Osteoblast (primary cell): ENCODE measurements at regions not wholly inside any gene's neighbourhood (a gene's known extent, or its start where the extent isn't known, plus 50 kb on each side); places are given as distances from the start of the nearest gene placed in this dataset.

Source experiments
- DNase-seq: peaks from one replicate; pipeline ENCODE4 v3.0.0; 2011; ENCODE audit warnings: low spot score, mixed read lengths; ENCODE audit not compliant: insufficient read length; ENCODE audit errors: missing footprints
- H2AFZ ChIP-seq: 2 replicates; pipeline ENCODE4 v1.6.0; 2011; ENCODE audit warnings: mild to moderate bottlenecking, low read length
- H3K27ac ChIP-seq: 2 replicates; pipeline ENCODE4 v1.5.1; 2011; ENCODE audit warnings: mild to moderate bottlenecking, low read depth, low read length, moderate library complexity
- H3K27me3 ChIP-seq: 2 replicates; pipeline ENCODE4 v1.6.0; 2012; ENCODE audit warnings: mild to moderate bottlenecking, control low read depth, inconsistent platforms, low read length, moderate library complexity; ENCODE audit not compliant: insufficient read depth
- H3K36me3 ChIP-seq: 2 replicates; pipeline ENCODE4 v1.5.1; 2011; ENCODE audit warnings: mild to moderate bottlenecking, low read length, control low read depth, moderate library complexity; ENCODE audit not compliant: insufficient read depth
- H3K4me1 ChIP-seq: 2 replicates; pipeline ENCODE4 v1.5.1; 2011; ENCODE audit warnings: mild to moderate bottlenecking, low read length, control low read depth, moderate library complexity; ENCODE audit not compliant: insufficient read depth
- H3K4me2 ChIP-seq: 2 replicates; pipeline ENCODE4 v1.6.0; 2011; ENCODE audit warnings: mild to moderate bottlenecking, low read length; ENCODE audit not compliant: insufficient read depth
- H3K4me3 ChIP-seq: fragments of 200-600 bp; sonication (generic); 3 replicates; pipeline ENCODE4 v1.5.1; 2012; ENCODE audit warnings: mild to moderate bottlenecking, low read length, inconsistent platforms; ENCODE audit not compliant: insufficient read depth
- H3K79me2 ChIP-seq: 2 replicates; pipeline ENCODE4 v1.6.0; 2012; ENCODE audit warnings: mild to moderate bottlenecking, low read length, control low read depth, inconsistent platforms; ENCODE audit not compliant: insufficient read depth
- H3K9me3 ChIP-seq: 2 replicates; pipeline ENCODE4 v1.5.1; 2011; ENCODE audit warnings: low read depth, low read length, control low read depth
- H4K20me1 ChIP-seq: 2 replicates; pipeline ENCODE4 v1.6.0; 2012; ENCODE audit warnings: mild to moderate bottlenecking, low read length, control low read depth; ENCODE audit not compliant: insufficient read depth
- TF ChIP-seq, protein P1 (sequence below): IDR thresholded peaks from 2 replicates; pipeline ENCODE4 v1.5.1; 2011; ENCODE audit warnings: mild to moderate bottlenecking, low read depth, low read length, moderate library complexity; ENCODE audit errors: extremely low read depth

DNA sequence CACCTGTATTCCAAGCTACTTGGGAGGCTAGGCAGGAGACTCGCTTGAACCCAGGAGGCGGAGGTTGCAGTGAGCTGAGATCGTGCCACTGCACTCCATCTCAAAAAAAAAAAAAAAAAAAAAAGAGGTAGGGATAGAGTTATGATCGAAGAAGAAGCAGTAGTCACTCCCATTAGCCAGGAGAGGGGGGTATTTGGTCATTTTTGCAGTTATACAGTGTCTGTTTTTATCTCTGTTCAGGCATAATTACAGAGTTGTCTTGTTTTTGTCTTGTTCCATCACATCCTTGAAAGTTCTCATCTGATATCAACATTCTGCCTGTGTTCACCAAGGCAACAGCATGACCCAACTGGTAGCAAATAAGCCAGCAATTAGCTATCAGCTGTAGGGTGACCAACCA lies 98.5 kb upstream of the TMPO start:
- Histone ChIP-seq H3K9me3 (no peaks in the 10 kb centered on the region), H3K4me1 (peaks cover 26% of the 10 kb centered on the region), H2AFZ (no peak overlapping the region), H3K4me2 (no peak overlapping the region), H3K36me3 (no peaks in the 10 kb centered on the region), H3K27ac (no peak overlapping the region), H3K79me2 (no peaks in the 10 kb centered on the region), H3K4me3 (no peak overlapping the region), H3K27me3 (no peaks in the 10 kb centered on the region), H4K20me1 (no peaks in the 10 kb centered on the region)
- TF ChIP-seq, protein P1, sequence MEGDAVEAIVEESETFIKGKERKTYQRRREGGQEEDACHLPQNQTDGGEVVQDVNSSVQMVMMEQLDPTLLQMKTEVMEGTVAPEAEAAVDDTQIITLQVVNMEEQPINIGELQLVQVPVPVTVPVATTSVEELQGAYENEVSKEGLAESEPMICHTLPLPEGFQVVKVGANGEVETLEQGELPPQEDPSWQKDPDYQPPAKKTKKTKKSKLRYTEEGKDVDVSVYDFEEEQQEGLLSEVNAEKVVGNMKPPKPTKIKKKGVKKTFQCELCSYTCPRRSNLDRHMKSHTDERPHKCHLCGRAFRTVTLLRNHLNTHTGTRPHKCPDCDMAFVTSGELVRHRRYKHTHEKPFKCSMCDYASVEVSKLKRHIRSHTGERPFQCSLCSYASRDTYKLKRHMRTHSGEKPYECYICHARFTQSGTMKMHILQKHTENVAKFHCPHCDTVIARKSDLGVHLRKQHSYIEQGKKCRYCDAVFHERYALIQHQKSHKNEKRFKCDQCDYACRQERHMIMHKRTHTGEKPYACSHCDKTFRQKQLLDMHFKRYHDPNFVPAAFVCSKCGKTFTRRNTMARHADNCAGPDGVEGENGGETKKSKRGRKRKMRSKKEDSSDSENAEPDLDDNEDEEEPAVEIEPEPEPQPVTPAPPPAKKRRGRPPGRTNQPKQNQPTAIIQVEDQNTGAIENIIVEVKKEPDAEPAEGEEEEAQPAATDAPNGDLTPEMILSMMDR, result peak; percentile 46
- DNase-seq, result no peak

DNA sequence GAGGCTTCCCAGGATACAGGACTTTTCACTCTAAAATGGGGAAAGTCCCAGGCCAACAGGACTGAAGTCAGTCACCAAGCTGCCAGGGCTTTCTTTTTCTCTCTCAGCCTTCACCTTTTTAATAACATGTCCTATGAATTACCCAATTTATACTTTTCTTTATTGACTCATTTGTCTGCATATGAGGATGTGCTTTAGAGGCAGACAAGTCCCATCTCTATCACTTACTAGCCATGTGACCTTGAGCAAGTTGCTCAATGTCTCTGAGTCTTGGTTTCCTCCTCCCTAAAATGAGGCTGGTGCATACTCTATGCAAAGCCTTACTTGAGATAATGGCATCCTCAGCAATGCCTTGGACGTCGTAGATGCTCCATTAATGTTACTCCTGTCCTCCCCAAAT lies 98.1 kb upstream of the TMPO start:
- no peak overlapping the region for H3K27ac ChIP-seq

DNA sequence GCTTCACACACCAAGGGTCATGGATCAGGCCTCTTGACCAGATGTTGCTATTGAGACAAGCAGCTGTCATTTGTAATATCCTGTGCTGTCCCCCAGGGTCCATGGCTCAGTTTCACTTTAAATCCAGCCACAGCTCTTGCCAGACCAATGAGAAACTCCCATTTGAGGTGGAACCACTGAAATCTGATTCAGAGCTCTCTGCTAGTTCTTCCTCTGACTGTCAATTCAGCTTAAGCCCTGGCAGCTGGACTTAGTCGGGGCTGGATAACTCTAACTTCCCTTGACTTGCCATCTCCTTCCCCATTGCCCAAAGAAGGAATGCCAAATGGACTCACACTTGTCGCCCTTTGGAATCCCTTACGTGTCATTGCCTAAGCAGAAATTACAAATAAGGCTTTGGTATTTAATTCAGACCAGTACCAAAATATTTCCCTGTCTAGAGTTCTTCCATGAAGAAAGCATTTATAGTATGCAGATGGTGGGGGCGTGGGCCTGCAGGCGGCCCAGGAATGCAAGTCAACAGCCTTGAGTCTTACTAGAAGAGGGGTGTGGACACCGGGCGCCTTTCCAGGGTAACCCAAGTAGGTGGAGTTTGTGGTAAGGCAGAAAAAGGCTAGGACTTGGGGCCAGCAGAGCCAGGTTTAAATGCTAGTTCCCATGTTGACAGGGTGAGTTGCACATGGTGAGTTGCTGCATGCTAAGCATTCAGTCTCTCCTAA lies 96.9 kb upstream of the TMPO start:
- H2AFZ ChIP-seq, result peak overlapping the region; percentile 76
- H3K27ac ChIP-seq, result peak overlapping the region; percentile 66
- H3K27me3 ChIP-seq, result no peaks in the 10 kb centered on the region
- H3K4me3 ChIP-seq, result peak overlapping the region; percentile 58
- peak overlapping the region; percentile 86 for H3K4me2 ChIP-seq
- no peaks in the 10 kb centered on the region for H4K20me1 ChIP-seq
- H3K4me1 ChIP-seq, result peaks cover 26% of the 10 kb centered on the region
- TF ChIP-seq, protein P1, result no peak
- no peaks in the 10 kb centered on the region for H3K36me3 ChIP-seq
- DNase-seq, result peak; percentile 94
- H3K9me3 ChIP-seq, result no peaks in the 10 kb centered on the region
- no peaks in the 10 kb centered on the region for H3K79me2 ChIP-seq

More for the DNA sequence above, 98.1 kb upstream of the TMPO start:
- Histone ChIP-seq H3K79me2 (no peaks in the 10 kb centered on the region), H3K4me1 (peaks cover 26% of the 10 kb centered on the region), H3K9me3 (no peaks in the 10 kb centered on the region), H4K20me1 (no peaks in the 10 kb centered on the region), H3K4me2 (no peak overlapping the region), H3K27me3 (no peaks in the 10 kb centered on the region), H3K4me3 (no peak overlapping the region), H3K36me3 (no peaks in the 10 kb centered on the region), H2AFZ (no peak overlapping the region)
- TF ChIP-seq, protein P1, result no peak
- DNase-seq, result no peak

DNA sequence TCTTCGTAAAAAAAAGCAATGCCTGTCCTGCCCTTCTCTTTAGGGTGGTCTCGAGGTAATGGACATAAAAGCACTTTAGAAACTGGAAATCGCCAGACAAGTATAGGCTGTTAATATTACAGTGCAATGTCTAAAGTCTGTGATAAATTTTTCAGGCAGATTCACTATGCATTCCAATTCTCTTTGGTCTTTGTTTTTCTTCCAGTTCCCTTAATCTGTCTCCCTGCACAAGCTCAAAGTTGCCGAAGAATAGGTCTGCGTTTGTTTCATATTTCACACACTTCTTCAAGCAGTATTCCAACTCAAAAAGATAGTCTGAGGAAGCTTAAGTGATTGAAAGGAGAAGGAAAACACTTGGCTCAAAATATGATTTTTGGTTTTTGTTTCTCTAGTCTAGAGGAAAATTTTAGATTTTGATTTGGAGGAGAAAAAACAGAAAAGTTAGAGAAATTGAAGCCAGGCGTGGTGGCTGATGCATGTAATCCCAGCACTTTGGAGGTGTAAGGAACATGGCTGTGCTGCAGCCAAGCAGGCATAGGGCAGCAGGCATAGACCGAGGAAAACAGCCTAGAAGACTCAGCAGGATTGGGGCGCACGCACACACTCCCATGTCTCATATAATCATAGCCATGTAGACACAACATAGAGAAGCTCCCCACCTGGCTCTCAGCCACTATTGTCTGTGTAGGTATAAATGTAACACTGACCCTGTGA lies 96.2 kb upstream of the TMPO start:
- no peaks in the 10 kb centered on the region for H3K27me3 ChIP-seq
- H3K4me3 ChIP-seq, result peak overlapping the region; percentile 58
- H3K9me3 ChIP-seq, result no peaks in the 10 kb centered on the region
- DNase-seq, result no peak
- no peaks in the 10 kb centered on the region for H3K79me2 ChIP-seq
- peak overlapping the region; percentile 86 for H3K4me2 ChIP-seq
- H3K4me1 ChIP-seq, result peaks cover 26% of the 10 kb centered on the region
- TF ChIP-seq, protein P1, result no peak
- H3K27ac ChIP-seq, result peak overlapping the region; percentile 66
- no peak overlapping the region for H2AFZ ChIP-seq
- H3K36me3 ChIP-seq, result no peaks in the 10 kb centered on the region
- no peaks in the 10 kb centered on the region for H4K20me1 ChIP-seq
